Right lung (tissue), 2 donors: ENCODE measurements at regions not wholly inside any gene's neighbourhood (a gene's known extent, or its start where the extent isn't known, plus 50 kb on each side); places are given as distances from the start of the nearest gene placed in this dataset.
"Not testable (repeated sequence)": the region's sequence is repeated elsewhere in the genome, so short reads cannot be mapped to it uniquely, and the experiment has no call there.

Experiments
- DNase-seq, 2 donors: peaks; one replicate each; pipeline ENCODE4 v3.0.0-alpha.2; 2013

DNA sequence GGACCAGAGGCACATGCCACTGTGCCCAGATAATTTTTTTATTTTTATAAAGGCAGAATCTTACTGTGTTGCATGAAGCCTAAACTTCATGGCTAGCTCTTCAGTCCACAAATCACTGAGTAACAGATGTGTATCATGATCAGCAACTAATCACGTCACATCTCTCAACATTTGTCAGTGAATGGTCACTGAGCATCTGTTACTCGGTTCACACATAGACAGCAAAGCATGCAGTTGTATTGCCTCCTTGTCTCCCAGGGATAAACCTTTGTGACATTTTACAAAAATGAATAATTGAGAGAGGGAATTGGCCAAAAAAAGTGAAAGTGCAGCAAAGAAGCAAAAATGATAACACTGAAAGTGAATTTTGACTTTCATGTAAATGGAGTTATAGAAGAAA is 85.9 kb upstream of the BTG1 start:
- DNase-seq, result not testable (repeated sequence)

DNA sequence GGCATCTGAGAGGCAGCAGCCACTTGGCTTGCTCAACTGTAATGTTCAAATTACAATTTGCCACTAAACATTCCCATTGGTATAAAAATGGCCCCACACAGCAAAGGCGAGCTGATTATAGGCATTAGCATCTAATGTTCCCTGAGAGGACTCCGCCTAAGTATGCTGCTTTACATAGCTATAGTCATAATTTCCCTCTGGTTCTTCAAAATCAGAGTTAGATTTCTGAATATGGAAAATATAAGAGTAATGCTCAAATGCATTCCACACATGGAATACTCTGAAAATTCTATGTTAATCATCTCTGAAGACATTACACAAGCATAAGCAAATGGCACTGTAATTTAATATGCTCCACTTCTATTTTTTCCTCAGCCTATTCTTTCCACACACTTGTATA is 83.7 kb upstream of the BTG1 start:
- no peak for DNase-seq

DNA sequence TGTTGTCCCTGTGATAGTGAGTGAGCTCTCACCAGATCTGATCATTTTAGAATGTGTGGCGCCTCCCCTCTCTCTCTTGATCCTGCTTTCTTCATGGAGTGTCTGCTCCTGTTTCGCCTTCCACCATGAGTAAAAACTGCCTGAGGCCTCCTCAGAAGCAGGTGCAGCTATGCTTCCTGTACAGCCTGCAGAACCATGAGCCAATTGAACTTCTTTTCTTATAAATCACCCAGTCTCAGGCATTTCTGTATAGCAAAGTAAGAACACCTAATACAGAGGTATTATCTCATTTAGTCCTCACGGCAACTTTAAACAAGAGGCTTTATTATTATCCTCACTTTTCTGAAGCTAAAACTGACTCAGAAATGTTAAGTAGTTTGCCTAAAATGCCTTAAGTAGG is 81.3 kb upstream of the BTG1 start:
- DNase-seq, result no peak

DNA sequence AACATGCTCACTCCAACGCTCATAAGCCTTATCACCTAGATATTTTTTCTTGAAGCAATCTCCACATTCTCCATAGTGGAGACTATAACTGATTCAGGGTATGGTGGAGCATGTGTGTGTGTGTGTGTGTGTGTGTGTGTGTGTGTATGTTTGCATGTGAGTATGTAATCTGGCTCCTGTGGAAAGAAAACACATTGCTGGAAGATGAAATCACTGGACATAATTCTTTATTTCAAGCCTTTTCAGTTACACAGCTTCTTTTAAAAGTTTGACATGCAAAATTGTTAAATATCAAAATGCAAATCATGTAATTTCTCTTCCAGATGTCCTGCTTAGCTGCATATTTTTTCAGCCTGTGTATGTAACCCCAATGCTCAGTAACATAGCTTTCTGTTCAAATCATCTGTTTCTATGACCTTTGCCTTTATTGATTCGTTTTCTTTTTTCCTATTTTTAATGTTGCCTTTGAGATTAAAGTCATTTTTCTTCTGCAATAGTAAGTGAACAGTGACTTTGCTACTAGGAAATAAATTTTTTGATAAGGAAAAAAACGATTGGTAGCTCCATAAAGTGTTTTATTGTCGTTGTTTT is 80.5 kb upstream of the BTG1 start:
- DNase-seq, result no peak

DNA sequence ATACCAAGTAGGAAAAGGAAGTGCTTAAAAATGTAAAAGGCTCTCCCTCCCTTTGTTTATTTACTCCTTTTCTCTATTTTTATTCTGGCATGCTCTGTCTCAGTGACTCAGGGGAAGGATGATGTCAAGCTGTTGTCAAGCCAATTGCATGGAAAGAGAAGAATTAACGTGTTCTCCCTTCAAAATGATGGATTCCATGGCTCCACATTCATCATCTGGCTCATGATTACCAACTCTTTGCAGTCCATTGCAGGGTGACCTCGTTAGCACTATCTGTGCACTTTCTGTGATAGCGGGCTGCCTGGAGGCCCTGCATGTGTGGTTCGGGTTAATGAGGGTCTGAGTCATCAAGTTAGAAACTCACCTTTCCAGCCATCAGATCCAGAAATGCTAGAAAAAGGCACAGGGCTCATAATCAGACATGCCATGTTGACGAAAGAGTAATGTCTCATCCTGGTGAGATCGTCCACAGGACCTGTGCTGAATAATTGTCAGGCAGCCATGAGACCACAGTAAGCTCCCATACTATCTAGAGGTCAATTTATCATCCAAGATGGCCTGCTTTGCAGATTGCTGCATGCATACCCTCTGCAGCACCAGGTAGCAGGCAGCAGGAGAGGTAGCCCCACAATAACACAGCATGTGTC is 79.2 kb upstream of the BTG1 start:
- no peak for DNase-seq

DNA sequence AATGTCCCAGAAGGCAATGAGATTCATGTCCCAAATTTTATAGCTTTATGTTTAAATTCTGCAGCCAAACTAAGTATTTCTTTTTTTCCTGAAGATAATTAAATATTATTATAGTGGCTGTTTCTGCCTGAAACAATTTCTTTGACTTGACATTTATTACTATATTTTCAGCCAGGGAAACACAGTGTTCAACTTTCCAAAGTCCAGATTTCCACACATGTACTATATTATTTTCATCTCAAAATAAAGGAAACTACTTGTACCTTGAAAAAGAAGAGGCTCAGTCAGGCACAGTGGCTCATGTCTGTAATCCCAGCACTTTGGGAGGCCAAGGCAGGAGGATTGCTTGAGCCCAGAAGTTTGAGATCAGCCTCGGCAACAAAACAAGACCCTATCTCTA is 77.8 kb upstream of the BTG1 start:
- DNase-seq, result no peak

DNA sequence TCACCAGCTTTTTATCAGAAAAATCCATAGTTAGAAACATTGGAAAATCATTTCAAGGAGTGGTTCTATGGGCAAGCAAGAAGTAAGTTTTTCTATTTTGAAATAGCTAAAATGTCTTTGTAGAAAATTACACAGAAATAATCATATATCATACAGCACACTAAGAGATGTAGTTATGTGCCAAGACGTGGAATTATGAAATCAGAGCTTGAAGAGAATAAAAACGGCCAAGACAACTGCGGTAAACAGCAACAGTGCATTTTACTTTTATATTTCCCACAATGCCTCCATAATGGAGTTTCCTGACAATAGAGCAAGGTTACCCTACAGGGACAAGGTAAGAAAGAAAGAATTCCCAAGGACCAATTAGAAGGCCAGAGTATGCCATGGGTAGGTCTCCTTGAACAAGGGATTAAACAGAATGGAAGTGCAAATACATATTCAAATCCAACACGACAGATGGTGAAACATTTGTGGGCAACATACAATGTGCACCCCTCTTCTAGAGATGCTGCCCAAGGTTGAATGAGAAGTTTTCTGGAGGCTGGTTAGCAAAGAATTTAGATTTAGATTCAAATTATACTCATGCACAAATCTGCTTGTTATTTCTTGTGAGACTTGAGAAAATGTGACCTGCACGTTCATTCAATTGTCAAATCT is 76.1 kb upstream of the BTG1 start:
- DNase-seq, result peak in 1 of 2 donors; percentile 64

DNA sequence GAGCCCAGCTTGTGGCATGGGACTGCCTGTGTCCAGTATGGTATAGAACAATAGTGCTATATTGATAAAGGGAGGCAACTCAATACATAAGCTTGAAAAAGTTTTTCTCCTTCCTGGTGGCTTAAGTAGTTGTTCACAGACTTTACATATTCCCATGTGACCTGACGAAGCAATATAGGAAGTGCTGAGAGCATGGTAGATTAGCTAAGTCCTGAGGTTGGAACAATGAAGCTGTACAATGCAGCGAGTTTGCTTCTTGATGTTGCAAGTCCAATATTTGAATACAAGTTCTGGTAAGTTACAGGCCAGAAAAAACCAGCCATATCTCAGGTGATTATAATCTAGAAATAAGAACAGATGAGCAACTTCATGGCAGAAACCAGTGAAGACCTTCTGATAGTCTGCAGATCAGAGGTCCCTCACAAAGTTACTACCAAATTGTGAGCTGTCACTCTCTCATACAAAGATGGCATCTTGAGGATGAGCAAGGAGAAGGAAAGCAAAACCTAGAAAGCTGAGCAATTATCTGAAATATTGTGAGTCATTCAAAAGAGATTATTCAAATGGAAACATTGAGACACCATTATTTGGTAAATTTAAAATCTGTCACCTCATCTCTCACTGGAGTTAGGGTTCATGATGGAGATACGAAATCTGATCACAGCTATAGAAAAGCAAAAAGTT is 72.9 kb upstream of the BTG1 start:
- DNase-seq, result no peak

DNA sequence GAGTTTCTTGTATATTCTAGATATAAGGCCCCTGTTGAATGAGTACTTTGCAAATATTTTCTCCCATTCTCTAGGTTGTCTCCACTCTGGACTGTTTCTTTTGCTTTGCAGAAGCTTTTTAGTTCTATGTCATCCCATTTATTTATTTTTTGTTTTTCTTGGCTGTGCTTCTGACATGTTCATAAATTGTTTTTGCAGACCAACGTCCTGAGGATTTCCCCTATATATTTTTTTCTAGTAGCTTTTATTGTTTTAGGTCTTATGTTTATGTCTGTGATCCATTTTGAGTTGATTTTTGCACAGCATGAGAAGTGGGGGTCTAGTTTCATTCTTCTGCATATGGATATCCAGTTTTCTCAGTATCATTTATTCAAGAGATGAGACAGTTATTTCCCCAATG is 70.4 kb upstream of the BTG1 start:
- DNase-seq, result no peak

DNA sequence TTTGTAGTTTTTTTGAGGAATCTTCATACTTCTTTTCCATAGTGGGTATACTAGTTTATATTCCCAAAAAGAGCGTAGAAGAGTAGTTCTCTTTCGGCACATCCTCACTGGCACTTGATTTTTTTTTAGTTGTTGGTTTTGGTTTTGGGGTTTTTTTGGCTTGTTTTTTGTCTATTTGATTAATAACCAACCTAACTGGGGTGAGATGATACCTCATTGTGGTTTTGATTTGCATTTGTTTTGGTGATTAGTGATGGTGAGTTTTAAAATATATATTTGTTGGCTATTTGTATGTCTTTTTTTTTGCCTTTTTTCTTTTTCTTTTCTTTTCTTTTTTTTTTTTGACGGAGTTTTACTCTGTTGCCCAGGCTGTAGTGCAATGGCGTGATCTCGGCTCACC is 69.7 kb upstream of the BTG1 start:
- DNase-seq, result no peak

DNA sequence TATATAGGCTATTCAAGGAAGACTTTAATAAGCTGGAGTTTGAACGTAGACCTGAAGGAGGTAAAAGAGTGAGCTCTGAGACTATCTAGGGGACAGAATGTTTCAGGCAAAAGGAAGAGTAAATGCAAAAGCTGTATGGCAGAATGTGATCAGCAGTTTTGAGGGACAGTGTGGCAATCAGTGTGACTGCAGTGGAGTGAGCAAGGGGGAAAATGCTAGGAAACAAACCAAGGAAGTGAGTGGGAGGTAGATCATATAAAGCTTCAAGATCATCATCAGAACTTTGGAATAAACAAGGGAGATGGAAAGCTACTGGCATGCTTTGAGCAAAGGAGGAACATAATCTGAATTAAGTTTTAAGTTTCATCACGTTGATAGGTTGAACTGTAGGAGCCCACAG is 67.5 kb upstream of the BTG1 start:
- DNase-seq, result no peak

DNA sequence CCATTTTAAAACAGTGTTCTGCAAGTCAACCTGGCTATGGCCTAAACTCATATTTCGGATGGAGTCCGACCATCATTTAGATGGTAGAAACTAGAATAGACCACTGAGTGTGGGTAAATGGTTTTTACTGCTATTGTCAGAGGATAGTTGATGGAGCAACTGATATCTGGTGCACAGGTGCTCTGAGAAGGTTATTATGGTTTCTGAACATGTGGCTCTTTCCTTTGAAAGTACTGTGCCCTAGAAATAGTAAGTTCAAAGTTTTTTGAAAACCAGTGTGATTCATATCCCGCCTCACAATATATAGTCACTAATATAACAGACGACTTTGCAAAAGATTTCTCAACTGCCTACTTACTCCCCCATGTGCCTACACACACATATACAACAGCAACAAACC is 64.4 kb upstream of the BTG1 start:
- no peak for DNase-seq

DNA sequence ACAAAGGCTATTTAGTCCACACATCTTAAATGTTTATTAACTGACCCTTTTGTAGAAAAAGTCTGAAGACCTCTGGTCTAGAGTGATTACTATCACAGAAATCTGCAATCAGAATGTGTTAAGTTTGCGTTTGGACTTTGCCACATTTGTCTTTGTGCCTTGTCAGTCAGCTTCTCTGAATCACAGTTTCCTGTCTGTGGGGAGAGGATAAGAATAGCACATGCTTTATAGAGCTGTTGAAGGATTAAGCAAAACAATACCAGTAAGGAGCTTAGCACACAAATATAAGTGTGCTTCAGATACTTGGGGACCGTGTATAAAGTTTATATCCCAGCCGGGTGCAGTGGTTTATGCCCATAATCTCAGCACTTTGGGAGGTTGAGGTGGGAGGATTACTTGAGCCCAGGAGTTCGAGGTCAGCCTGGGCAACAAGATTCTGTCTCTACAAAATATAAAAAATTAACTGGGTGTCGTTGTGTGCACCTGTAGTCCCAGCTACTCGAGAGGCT is 63.0 kb upstream of the BTG1 start:
- DNase-seq, result no peak

DNA sequence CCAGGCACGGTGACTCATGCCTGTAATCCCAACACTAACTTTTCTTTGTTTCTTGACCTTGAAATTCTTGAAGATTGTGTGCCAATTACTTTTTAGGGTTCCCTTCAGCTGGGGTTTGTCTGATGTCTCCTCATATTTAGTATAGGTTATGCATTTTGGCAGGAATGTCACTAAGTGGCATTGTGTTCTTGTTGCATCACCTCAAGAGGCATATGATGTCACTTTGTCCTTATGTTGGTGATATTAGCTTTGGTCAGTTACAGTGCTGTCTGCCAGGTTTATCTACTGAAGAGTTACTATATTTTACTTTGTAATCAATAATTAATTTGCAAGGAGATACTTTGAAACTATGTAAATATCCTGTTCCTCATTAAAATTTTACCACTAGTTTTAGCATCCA is 61.0 kb upstream of the BTG1 start:
- no peak for DNase-seq

DNA sequence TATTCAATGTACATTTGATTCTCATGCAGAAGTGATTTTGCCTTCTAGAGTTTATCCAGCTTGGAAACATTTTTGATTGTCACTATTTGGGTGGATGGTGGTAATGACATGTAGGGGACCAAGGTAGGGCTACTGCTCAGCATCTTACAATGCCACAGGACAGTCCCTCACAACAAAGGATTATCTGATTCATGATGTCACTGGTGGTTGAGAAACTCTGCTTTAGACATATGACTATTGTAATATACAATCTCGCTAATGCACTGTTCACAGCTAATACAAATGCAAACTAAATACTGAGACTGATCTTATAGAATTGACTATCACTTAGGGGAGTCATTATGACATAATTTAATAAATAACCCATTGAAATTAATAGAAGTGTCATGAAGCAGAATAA is 60.4 kb upstream of the BTG1 start:
- no peak for DNase-seq

DNA sequence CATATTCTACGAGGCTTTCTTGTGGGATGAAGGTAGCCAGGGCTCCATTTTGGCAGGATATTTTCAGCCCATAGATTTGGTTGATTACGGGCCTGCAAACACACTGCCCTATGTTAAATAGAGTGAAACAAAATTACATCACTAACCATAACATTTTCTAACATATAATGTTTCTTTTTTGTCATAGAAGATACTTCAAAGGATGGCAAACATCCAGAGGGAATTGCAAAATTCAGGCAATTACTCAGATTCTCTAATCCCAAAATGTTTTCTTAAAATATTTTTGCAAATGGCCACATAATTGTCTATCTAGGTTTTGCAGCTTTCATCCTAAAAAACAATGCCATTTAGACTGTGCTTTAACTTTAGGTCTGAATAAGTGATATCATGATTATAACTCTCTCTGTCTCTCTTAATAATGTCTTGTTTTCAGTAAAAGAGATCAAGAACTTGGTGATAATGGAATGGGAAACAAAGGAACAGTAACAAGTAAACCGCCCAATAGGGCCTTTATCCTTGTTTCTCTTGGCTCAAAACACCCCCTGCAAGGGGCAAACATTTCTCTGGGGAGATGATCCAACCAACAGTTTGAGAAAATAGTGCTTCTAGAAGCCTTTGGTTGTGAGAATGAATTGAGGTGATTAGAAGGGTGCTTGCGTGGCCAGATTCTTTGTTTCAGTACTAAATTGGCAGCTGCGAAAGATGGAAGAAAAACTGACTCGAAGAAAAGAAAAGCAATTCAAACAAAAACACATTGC is 54.4 kb upstream of the BTG1 start:
- peak; percentile 74 to 79 for DNase-seq

DNA sequence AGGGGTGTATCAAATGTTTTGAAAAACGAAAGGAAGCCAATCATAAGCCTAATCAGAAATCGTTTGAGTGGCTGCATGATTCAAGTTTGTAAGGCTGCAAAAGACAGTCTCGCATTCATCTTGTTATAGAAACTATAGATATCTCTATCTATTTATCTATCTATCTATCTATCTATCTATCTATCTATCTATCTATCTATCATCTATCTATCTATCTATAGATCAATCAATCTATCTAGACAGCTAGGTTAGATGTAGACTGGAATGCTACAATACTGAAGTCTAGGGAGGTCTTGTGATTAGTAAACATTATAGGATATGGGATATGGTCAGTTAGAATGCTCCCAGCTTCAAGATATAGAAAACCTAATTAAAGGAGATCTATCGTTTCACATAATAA is 52.2 kb upstream of the BTG1 start:
- no peak for DNase-seq

DNA sequence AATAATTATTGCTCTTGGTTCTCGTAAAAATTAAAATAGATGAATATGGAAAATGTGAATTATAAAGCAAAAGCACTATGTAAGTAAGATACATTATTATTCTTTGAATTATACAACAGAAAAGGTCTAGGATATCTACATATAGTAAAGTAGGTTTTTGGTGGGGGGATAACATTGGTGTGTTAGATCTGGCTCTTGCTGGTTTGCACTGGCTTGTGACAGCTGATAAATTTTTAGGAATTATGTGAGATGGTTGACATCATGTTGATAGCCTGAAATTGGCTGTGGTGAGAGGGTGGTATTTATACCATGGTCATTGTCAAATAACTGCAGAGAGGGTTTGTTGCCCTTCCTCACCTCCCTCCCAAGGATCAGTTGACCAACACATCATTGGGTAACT is 50.7 kb upstream of the BTG1 start:
- no peak for DNase-seq
